ENCODE measurements at regions not wholly inside any gene's neighbourhood (a gene's known extent, or its start where the extent isn't known, plus 50 kb on each side); places are given as distances from the start of the nearest gene placed in this dataset.

GRCh38 chr20:58088105-58088504 lies 140.3 kb downstream of the ANKRD60 start:
- Histone ChIP-seq H3K4me1 (ENCODE audit: control insufficient read depth in 1 of 2, insufficient read depth in 2 of 2, low read length in 2 of 2) (no peaks in the 10 kb centered on the region), H4K8ac (ENCODE audit: low read depth, low read length) (no peak overlapping the region), H3K27me3 (ENCODE audit: insufficient read depth, low read length) (no peaks in the 10 kb centered on the region), H3K9me3 (ENCODE audit: insufficient read depth, low read depth, low read length) (no peaks in the 10 kb centered on the region), H3K4me2 (ENCODE audit: low read length) (no peak overlapping the region), H3K9ac (ENCODE audit: low read length) (no peak overlapping the region), H3K79me1 (ENCODE audit: low read length) (no peaks in the 10 kb centered on the region), H2BK5ac (ENCODE audit: low read depth, low read length, poor library complexity) (no peak overlapping the region), H3K4me3 (ENCODE audit: low read depth, low read length) (no peak overlapping the region), H3K27ac (ENCODE audit: low read depth, low read length) (no peak overlapping the region), H2BK12ac (ENCODE audit: low read length) (no peak overlapping the region), H2AFZ (ENCODE audit: insufficient read depth, low read length, poor library complexity) (no peak overlapping the region), H3K23ac (ENCODE audit: low read length) (no peak overlapping the region), H2AK5ac (ENCODE audit: low read length) (no peak overlapping the region), H3K14ac (ENCODE audit: low read length) (no peak overlapping the region), H2BK120ac (ENCODE audit: insufficient read depth, low read length, poor library complexity) (no peak overlapping the region), H3K36me3 (ENCODE audit: control insufficient read depth in 1 of 2, insufficient read depth in 2 of 2, low read length in 2 of 2) (no peaks in the 10 kb centered on the region), H4K12ac (ENCODE audit: low read depth, low read length) (no peak overlapping the region), H4K91ac (ENCODE audit: low read depth, low read length) (no peak overlapping the region), H3K4ac (ENCODE audit: low read depth, low read length) (no peak overlapping the region), H3K79me2 (ENCODE audit: control insufficient read depth, insufficient read depth, low read length, poor library complexity) (no peaks in the 10 kb centered on the region), H3K18ac (ENCODE audit: low read length) (no peak overlapping the region)
- DNase-seq, result no peak
- WGBS (ENCODE audit: extremely low coverage, insufficient coverage, insufficient read length), result no CpG with 5 or more reads among the region's 7 CpGs

- H3K18ac ChIP-seq (ENCODE audit: low read length), result no peak overlapping the region
- no peak overlapping the region for H3K9ac ChIP-seq (ENCODE audit: low read length)
- H3K36me3 ChIP-seq (ENCODE audit: control insufficient read depth in 1 of 2, insufficient read depth in 2 of 2, low read length in 2 of 2), result no peaks in the 10 kb centered on the region
- no peak overlapping the region for H4K8ac ChIP-seq (ENCODE audit: low read depth, low read length)
- no peaks in the 10 kb centered on the region for H3K79me1 ChIP-seq (ENCODE audit: low read length)
- no peaks in the 10 kb centered on the region for H3K79me2 ChIP-seq (ENCODE audit: control insufficient read depth, insufficient read depth, low read length, poor library complexity)
- no peak overlapping the region for H3K4me2 ChIP-seq (ENCODE audit: low read length)
- no CpG with 5 or more reads among the region's 4 CpGs for WGBS (ENCODE audit: extremely low coverage, insufficient coverage, insufficient read length)
- H2BK12ac ChIP-seq (ENCODE audit: low read length), result no peak overlapping the region
- no peak overlapping the region for H3K4ac ChIP-seq (ENCODE audit: low read depth, low read length)
- H3K23ac ChIP-seq (ENCODE audit: low read length), result no peak overlapping the region
- H3K14ac ChIP-seq (ENCODE audit: low read length), result no peak overlapping the region
- no peak overlapping the region for H4K91ac ChIP-seq (ENCODE audit: low read depth, low read length)
- H3K27ac ChIP-seq (ENCODE audit: low read depth, low read length), result no peak overlapping the region
- DNase-seq, result no peak
- H3K4me1 ChIP-seq (ENCODE audit: control insufficient read depth in 1 of 2, insufficient read depth in 2 of 2, low read length in 2 of 2), result no peaks in the 10 kb centered on the region
- H4K12ac ChIP-seq (ENCODE audit: low read depth, low read length), result no peak overlapping the region
- H2AK5ac ChIP-seq (ENCODE audit: low read length), result no peak overlapping the region
- no peaks in the 10 kb centered on the region for H3K27me3 ChIP-seq (ENCODE audit: insufficient read depth, low read length)
- H2AFZ ChIP-seq (ENCODE audit: insufficient read depth, low read length, poor library complexity), result no peak overlapping the region
- no peak overlapping the region for H2BK120ac ChIP-seq (ENCODE audit: insufficient read depth, low read length, poor library complexity)
- no peak overlapping the region for H3K4me3 ChIP-seq (ENCODE audit: low read depth, low read length)
- H2BK5ac ChIP-seq (ENCODE audit: low read depth, low read length, poor library complexity), result no peak overlapping the region
- no peaks in the 10 kb centered on the region for H3K9me3 ChIP-seq (ENCODE audit: insufficient read depth, low read depth, low read length)
Observed at GRCh38 chr20:58087562-58087858, 140.9 kb downstream of the ANKRD60 start.

- Histone ChIP-seq H2BK5ac (ENCODE audit: low read depth, low read length, poor library complexity) (no peak overlapping the region), H3K4ac (ENCODE audit: low read depth, low read length) (no peak overlapping the region), H3K27ac (ENCODE audit: low read depth, low read length) (no peak overlapping the region), H3K4me1 (ENCODE audit: control insufficient read depth in 1 of 2, insufficient read depth in 2 of 2, low read length in 2 of 2) (no peaks in the 10 kb centered on the region), H3K79me2 (ENCODE audit: control insufficient read depth, insufficient read depth, low read length, poor library complexity) (no peaks in the 10 kb centered on the region), H3K79me1 (ENCODE audit: low read length) (no peaks in the 10 kb centered on the region), H2BK12ac (ENCODE audit: low read length) (no peak overlapping the region), H3K4me3 (ENCODE audit: low read depth, low read length) (no peak overlapping the region), H2AFZ (ENCODE audit: insufficient read depth, low read length, poor library complexity) (no peak overlapping the region), H4K91ac (ENCODE audit: low read depth, low read length) (no peak overlapping the region), H3K14ac (ENCODE audit: low read length) (no peak overlapping the region), H3K36me3 (ENCODE audit: control insufficient read depth in 1 of 2, insufficient read depth in 2 of 2, low read length in 2 of 2) (no peaks in the 10 kb centered on the region), H2AK5ac (ENCODE audit: low read length) (no peak overlapping the region), H2BK120ac (ENCODE audit: insufficient read depth, low read length, poor library complexity) (no peak overlapping the region), H3K18ac (ENCODE audit: low read length) (no peak overlapping the region), H3K9ac (ENCODE audit: low read length) (no peak overlapping the region), H3K9me3 (ENCODE audit: insufficient read depth, low read depth, low read length) (no peaks in the 10 kb centered on the region), H4K12ac (ENCODE audit: low read depth, low read length) (no peak overlapping the region), H3K23ac (ENCODE audit: low read length) (no peak overlapping the region), H3K4me2 (ENCODE audit: low read length) (no peak overlapping the region), H3K27me3 (ENCODE audit: insufficient read depth, low read length) (no peaks in the 10 kb centered on the region), H4K8ac (ENCODE audit: low read depth, low read length) (no peak overlapping the region)
- DNase-seq, result peak; percentile 43 to 75
- no CpG with 5 or more reads among the region's 13 CpGs for WGBS (ENCODE audit: extremely low coverage, insufficient coverage, insufficient read length)
Observed at GRCh38 chr20:58086763-58087561, 141.5 kb downstream of the ANKRD60 start.

GRCh38 chr20:58084966-58085365 lies 143.5 kb downstream of the ANKRD60 start:
- Histone ChIP-seq H3K27me3 (ENCODE audit: insufficient read depth, low read length) (no peaks in the 10 kb centered on the region), H3K27ac (ENCODE audit: low read depth, low read length) (no peak overlapping the region), H2BK120ac (ENCODE audit: insufficient read depth, low read length, poor library complexity) (no peak overlapping the region), H3K4me2 (ENCODE audit: low read length) (no peak overlapping the region), H2AK5ac (ENCODE audit: low read length) (no peak overlapping the region), H4K8ac (ENCODE audit: low read depth, low read length) (no peak overlapping the region), H3K4ac (ENCODE audit: low read depth, low read length) (no peak overlapping the region), H4K91ac (ENCODE audit: low read depth, low read length) (no peak overlapping the region), H3K18ac (ENCODE audit: low read length) (no peak overlapping the region), H3K79me2 (ENCODE audit: control insufficient read depth, insufficient read depth, low read length, poor library complexity) (no peaks in the 10 kb centered on the region), H3K9me3 (ENCODE audit: insufficient read depth, low read depth, low read length) (no peaks in the 10 kb centered on the region), H3K9ac (ENCODE audit: low read length) (no peak overlapping the region), H2BK12ac (ENCODE audit: low read length) (no peak overlapping the region), H3K4me1 (ENCODE audit: control insufficient read depth in 1 of 2, insufficient read depth in 2 of 2, low read length in 2 of 2) (no peaks in the 10 kb centered on the region), H3K79me1 (ENCODE audit: low read length) (no peaks in the 10 kb centered on the region), H2AFZ (ENCODE audit: insufficient read depth, low read length, poor library complexity) (no peak overlapping the region), H2BK5ac (ENCODE audit: low read depth, low read length, poor library complexity) (no peak overlapping the region), H3K14ac (ENCODE audit: low read length) (no peak overlapping the region), H3K4me3 (ENCODE audit: low read depth, low read length) (no peak overlapping the region), H3K36me3 (ENCODE audit: control insufficient read depth in 1 of 2, insufficient read depth in 2 of 2, low read length in 2 of 2) (no peaks in the 10 kb centered on the region), H3K23ac (ENCODE audit: low read length) (no peak overlapping the region), H4K12ac (ENCODE audit: low read depth, low read length) (no peak overlapping the region)
- no CpG with 5 or more reads among the region's 6 CpGs for WGBS (ENCODE audit: extremely low coverage, insufficient coverage, insufficient read length)
- no peak for DNase-seq
